NCI-H128 (cell line): ENCODE measurements at regions not wholly inside any gene's neighbourhood (a gene's known extent, or its start where the extent isn't known, plus 50 kb on each side); places are given as distances from the start of the nearest gene placed in this dataset.
"Not testable (repeated sequence)": the region's sequence is repeated elsewhere in the genome, so short reads cannot be mapped to it uniquely, and the experiment has no call there.

Experiments
- DNase-seq: peaks from one replicate; lab custom pipeline; 2025; ENCODE audit not compliant: unreplicated experiment; lab: John Stamatoyannopoulos, UW

GRCh38 chr6:113019176-113019575, 672.0 kb downstream of the RFPL4B start:
- DNase-seq = no peak

- DNase-seq = no peak
Observed at GRCh38 chr6:113027780-113028179, 680.6 kb downstream of the RFPL4B start.

GRCh38 chr6:113029161-113029560, 682.0 kb downstream of the RFPL4B start:
- not testable (repeated sequence) for DNase-seq

GRCh38 chr6:113031591-113032238, 684.6 kb downstream of the RFPL4B start:
- peak; percentile 9 for DNase-seq

- DNase-seq = no peak
Observed at GRCh38 chr6:113039005-113039404, 691.9 kb downstream of the RFPL4B start.

GRCh38 chr6:113047148-113047547, 700.0 kb downstream of the RFPL4B start:
- no peak for DNase-seq

- no peak for DNase-seq
Observed at GRCh38 chr6:113047932-113048331, 700.8 kb downstream of the RFPL4B start.

GRCh38 chr6:113048741-113049140, 701.6 kb downstream of the RFPL4B start:
- DNase-seq = no peak

GRCh38 chr6:113049190-113049589, 702.1 kb downstream of the RFPL4B start:
- DNase-seq = no peak

GRCh38 chr6:113050010-113050858, 703.1 kb downstream of the RFPL4B start:
- DNase-seq = no peak

GRCh38 chr6:113050979-113051378, 703.8 kb downstream of the RFPL4B start:
- DNase-seq = no peak

- no peak for DNase-seq
Observed at GRCh38 chr6:113052506-113052905, 705.4 kb downstream of the RFPL4B start.

- DNase-seq = no peak
Observed at GRCh38 chr6:113055061-113055460, 707.9 kb downstream of the RFPL4B start.

GRCh38 chr6:113055998-113056397, 708.9 kb downstream of the RFPL4B start:
- DNase-seq = no peak

- no peak for DNase-seq
Observed at GRCh38 chr6:113057567-113058053, 710.5 kb downstream of the RFPL4B start.

- DNase-seq = no peak
Observed at GRCh38 chr6:113060664-113061063, 713.5 kb downstream of the RFPL4B start.

GRCh38 chr6:113065611-113066010, 718.5 kb downstream of the RFPL4B start:
- DNase-seq = no peak

GRCh38 chr6:113067612-113068275, 720.6 kb downstream of the RFPL4B start:
- DNase-seq = no peak

- no peak for DNase-seq
Observed at GRCh38 chr6:113068570-113068969, 721.4 kb downstream of the RFPL4B start.

- not testable (repeated sequence) for DNase-seq
Observed at GRCh38 chr6:113070681-113071080, 723.6 kb downstream of the RFPL4B start.

GRCh38 chr6:113073611-113074191, 726.6 kb downstream of the RFPL4B start:
- DNase-seq = no peak
